UCSD-AML1 (cell line): ENCODE measurements at regions not wholly inside any gene's neighbourhood (a gene's known extent, or its start where the extent isn't known, plus 50 kb on each side); places are given as distances from the start of the nearest gene placed in this dataset.
"Not testable (repeated sequence)": the region's sequence is repeated elsewhere in the genome, so short reads cannot be mapped to it uniquely, and the experiment has no call there.

ENCODE experiments used
- DNase-seq: peaks from one replicate; lab custom pipeline; 2025; ENCODE audit not compliant: unreplicated experiment; lab: John Stamatoyannopoulos, UW

DNA sequence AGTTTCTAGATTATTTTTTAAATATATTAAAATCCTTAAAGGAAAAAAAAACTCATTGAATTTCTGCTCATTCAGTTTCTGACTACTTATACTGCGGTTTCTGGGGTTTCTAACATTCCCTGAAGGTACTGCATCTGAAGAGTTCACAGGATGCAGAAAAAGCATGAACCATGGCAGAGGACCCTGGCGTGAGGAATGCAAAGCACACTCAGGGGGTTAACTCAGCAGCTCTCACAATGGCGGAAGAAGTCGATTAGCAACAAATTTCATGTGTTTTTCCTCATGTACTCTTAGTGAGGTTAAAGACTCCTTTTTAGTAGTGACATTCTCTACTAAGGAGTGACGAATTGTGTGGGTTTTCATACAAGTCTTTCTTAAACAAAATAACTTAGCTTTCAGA, 975.6 kb downstream of the NCAM2 start:
- DNase-seq, result no peak

DNA sequence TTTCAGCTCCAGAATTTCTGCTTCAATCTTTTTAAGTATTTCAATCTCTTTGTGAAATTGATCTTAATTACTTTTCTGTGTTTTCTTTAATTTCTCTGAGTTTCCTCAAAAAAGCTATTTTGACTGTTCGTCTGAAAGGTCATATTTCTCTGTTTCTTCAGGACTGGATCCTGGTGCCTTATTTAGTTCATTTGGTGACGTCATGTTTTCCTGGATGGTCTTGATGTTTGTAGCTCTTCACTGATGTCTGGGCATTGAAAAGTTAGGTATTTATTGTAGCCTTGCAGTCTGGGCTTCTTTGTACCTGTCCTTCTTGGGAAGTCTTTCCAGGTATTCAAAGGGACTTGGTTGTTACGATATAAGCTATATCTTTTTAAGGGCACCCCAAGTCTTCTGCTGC, 998.7 kb downstream of the NCAM2 start:
- no peak for DNase-seq

DNA sequence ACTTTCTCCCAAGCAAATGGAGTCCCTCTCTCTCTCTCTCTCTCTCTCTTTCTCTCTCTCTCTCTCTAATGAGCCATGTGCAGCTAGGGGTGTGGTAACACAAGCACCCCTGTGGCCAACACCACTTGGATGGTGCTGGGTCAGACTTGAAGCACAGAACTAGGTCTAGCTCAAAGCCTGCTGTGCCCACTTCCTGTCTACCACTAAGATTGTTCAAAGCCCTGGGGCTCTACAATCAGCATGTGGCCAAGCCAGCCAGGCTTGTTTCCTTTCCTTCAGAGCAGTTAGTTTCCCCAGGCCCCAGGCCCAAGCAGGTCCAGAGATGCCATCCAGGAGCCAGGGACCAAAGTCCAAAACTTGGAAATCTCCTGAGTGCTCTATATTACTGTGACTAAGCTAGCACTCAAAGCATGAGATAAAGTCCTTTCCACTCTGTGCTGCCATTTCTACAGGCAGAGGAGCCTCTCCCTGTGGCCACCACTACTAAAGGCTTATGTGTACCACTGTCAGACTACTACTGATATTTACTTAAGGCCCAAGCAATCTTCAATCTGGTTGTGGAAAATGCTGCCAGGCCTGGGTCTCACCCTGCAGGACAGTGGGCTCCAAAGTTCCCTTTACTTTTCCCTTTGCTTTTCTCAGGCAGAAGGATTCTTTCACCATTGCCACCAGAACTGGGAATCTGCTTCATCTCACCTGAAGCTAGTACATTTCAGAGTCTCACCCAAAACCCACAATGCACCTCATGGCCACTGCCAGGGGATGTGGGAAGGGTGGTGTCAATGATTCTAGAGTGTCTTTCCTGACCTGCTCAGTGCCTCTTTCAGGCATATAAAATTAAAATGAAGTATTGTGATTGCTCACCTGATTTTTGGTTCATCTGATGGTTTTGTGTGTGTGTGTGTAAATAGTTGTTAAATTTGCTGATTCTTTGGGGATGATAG, 999.5 kb downstream of the NCAM2 start:
- DNase-seq, result no peak

DNA sequence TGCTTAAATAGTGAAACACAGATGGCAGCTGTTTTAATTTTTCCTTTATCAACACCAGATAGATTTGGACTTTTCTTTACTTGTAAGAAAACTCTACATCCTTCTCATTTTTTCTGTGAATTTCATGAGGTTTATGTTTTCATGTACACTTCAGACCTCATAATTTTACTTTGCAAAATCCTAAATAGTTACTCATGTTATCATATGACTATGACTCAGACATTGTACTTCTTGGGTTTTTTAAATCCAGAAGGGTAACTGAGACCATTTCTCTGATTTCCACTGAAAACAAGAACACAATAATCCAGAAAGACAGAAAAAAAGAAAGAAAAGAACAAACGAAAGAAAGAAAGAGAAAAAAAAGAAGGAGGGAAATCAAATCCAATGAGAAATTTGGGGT, 1021.6 kb downstream of the NCAM2 start:
- no peak for DNase-seq

DNA sequence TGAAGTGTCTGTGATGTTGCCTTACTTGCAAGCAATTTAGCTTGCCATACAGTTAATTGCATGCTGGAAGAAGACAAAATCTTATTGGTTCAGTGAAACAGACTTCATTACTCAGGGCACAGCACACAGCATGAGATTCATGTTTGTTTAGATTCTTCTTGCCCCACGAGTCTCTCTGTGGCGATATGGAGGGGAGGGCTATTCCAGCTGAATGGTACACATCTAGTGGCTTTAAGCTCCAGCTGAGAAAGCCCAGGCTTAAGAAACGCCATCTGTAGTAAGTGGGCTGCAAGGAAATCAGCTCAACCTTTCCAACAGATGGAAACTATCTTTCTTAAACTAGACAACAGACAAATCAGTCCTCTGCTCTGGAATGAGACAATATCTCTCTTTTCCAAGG, 1022.0 kb downstream of the NCAM2 start:
- DNase-seq, result no peak

DNA sequence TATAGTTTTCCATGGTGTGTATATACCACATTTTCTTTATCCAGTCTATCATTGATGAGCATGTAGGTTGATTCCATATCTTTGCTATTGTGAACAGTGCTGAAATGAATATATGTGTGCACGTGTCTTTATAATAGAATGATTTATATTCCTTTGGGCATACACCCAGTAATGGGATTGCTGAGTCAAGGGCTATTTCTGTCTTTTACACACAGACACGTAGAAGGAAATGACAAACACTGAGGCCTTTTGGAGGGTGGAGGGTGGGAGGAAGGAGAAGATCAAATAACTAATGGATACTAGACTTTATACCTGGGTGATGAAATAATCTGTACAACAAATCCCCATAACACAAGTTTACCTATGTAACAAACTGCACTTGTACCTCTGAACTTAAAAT, 1025.7 kb downstream of the NCAM2 start:
- not testable (repeated sequence) for DNase-seq

DNA sequence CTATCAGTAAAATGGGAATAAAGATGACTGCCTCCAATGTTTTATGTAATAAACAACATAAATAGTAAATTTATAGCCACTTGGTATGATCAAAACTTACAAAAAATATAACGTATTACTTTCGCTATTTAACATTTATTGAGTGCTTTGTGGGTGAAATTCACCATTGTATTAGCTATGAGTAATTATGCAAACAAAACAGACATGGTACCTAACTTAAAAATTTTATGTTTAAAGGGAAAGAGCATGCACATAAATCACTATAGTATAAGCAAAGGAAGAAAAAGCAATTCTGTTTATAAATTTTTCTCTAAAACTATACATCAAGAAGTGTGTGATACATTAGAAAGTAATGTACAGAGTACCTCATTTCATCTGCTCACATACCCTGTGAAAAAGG, 1046.2 kb downstream of the NCAM2 start:
- no peak for DNase-seq

DNA sequence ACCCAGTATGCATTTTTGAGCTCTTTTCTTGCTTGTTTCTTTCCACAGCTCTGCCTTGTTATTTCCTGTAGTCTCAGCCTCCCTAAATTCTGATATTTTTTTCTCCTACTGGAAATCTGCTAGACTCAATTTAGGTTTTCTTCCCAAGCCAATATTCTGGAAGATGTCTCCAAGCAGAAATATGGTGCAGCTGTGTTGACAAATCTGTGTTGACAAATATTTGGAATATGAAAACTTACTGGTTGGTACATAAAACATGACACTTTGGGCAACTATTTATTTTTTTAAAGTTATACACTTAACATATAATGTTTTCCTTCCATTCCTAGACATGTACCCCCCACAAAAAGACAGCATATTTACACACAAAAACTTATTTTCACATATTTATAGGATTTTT, 1048.4 kb downstream of the NCAM2 start:
- no peak for DNase-seq

DNA sequence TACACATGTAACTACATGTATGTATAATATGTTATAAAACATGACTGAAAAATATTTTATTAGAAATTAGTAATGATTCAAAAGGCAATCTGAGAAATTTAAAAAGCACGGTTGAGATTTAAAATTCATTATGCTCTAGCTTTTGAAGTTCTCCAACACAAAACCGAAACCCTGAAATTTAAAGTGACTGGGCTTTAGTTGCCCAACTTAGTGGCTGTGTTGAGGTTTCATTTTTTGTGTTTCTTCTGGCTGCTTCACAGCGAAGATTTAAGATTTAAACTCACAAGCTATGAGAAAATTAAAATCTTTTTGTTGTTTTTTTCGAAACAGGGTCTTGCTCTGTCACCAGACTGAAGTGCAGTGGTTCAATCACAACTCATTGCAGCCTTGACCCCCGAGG, 1058.7 kb downstream of the NCAM2 start:
- no peak for DNase-seq

DNA sequence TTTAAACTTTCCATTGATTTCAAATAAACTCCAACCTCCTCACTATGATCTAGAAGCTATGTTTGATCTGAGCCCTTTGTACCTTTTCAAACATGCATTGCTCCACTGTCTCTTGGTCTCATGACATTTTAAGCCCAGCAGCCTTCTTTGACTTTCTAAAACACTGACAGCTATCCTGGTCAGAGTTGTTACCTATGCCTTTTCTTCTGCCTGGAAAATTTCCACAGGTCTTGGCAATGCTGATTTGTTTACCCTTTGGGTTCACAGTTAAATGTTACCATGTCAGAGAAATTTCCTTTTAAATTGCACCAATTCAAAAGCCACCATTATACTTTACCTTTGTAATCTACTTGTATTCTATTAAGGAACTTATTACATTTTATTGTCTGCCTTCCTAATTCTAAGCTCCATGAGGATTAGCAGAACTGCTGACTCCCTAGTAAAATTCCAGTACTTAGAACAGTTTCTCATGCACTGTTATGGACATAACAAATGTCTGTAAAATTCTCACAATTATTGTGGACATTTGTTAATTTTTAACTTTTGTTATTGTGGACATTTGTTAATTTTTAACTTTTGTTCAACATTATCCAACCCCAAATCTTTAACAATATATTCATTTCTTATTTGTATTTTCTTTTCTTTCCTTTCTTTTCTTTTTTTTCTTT, 1064.4 kb downstream of the NCAM2 start:
- no peak for DNase-seq

DNA sequence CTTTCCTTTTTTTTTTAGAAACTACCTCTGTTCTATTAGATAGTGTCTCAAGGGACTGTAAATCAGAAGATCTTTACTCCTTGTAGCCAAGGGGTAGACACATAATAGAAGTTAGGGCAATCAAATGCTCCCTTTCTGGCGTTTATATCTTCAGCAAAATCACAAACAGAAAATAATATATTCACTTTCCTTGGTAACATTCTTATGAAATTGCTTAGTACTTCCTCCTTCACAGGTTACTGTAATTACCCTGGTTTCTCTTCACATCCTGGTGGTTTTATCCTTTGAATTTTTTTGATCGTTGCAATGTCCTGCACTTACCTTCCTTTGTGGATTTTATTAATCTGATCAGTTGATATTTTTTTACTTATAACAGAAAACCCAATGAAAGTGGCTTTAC, 1064.9 kb downstream of the NCAM2 start:
- no peak for DNase-seq

DNA sequence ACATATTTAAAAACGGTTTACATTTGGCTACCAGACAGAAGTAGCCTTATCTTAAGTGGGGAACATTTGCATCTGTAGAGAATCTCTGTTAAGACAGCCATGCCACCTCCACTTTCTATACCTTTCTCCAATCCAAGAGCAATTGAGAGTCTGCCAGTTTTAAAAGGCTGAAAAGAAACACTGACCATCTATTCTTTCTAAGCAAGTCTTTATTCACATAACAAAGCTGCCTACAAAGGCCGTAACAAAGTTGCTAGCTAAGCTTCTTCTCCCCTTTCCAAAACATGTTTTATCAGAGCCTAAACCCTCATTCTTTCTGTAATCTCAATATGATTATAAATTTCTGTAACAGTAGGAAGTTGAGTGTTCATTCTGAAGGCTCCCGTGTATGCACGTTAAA, 1078.3 kb downstream of the NCAM2 start:
- no peak for DNase-seq

DNA sequence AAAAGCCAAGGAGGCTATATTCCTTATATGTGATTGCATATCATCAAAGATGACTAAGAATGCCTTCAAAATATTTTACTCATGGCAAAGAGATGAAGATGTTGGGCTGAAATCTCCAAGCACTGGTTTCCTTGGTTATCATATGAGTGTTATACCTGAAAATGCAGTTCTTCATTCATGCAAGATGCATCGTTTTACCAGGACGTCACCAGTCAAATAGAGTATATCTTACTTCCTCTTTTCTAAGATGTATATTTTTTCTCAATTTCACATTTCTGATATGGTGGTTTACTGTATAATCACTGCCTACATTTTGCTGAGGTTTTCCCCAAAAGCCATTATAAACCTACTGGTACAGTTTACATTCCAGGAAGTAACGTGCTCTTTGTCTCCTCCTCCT, 1085.7 kb downstream of the NCAM2 start:
- DNase-seq, result no peak

DNA sequence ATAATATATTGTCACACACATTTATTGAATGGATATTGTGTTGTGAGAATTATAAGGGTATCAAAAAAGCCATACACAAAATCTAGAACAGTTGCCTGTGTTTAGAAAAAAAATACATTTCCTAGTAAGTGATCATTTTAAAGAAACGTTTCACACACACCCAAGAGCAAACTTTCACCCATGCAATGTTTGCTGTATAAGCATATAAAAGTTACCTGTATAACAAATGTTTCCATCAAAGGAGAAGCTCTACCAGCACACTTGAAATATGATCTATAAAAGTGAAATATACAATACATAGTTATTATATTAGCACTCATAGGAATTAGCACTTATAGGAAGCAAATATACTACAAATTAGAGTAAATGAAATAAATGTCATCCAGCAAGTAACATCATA, 1098.1 kb downstream of the NCAM2 start:
- no peak for DNase-seq

DNA sequence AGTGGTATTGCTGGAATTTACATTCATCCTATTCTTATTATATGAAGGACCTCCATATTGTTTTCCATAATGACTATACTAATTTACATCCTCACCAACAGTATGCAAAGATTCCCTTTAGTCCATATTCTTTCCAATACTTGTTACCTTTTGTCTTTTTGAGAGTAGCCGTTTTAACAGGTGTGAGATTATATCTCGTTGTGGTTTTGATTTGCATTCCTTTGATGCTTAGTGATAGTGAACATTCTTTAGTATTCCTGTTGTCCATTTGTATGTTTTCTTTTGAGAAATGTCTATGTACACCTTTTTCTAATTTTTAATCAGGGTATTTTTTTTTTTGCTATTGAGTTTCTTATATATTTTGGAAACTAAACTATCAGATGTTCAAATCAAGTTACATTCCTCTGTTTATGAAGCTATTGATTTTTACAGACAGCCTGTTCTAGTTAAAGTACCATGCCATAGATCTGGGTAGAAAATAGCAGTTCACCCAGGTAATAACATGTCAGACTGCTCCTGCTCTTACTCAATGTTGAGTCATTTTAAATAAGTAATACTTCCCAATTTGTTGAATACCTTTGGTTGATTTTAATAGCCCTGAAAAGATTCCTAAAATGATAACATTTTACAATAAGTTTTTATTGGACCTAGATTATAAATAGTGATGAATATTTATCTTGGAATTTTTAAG, 1108.7 kb downstream of the NCAM2 start:
- DNase-seq, result no peak

DNA sequence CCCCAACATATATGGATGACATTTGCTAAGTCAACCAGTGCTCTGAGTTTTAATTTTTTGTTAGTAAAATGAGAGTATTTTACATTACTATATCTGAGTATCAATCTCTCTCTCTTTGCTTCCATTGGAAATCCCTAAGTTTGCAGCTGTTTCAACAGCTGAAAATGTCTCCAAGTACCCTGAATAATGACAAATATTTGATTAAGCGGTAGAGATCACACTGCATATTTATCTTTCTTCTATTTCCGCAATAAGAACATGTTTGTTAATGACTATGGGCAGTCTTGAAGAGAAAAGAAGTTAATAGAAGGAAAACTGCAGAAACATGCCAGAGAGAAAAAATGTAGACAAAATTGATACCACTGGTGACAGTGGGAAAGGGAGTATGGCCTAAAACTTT, 1117.5 kb downstream of the NCAM2 start:
- no peak for DNase-seq

DNA sequence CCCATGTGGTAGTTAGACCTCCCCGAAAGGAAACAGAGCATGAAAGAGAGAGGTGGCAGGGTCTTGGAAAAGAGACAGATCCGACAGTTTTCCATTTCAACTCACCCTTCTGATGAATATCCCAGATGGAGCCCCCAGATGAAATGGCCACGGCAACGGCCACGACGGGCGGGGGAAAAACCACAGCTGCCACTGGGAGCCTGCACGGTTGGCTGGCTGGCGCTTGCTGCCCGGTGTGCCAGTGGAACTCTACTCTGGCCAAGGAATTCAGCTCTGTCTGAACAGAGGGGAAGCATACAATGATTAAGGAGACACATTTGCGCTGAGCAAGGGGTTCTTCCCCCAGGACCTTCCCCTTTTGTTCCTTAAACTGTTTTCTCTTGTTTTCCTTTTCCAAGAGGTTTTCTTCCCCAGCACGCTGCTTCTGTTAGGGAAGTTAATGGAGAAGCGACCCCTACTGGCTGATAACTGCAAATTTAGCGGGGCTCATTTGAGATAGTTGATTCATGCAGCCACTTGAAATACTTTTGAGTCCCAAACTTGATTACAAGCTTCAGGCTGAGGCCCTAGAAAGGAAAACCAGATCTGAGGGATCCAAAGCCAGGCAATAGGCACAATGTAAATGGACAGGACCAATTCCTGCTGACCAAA, 1122.5 kb downstream of the NCAM2 start:
- no peak for DNase-seq

DNA sequence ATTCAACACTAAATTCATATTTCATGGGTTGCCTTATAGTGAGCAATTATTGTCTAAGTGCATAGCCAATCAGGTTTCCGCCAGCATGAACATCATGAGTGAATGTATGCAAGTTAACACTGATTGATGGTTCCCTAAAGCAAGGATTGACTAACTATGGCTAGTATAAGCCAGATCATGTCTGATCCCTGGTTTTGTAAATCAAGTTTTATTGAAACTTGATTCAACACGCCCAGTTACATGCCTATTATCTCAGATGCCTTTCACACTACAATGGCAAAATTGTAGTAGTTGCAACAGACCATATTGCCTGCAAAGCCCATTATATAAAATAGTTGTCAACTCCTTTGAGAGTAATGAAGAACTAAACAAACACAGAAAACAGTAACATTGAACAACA, 1127.4 kb downstream of the NCAM2 start:
- DNase-seq, result no peak

DNA sequence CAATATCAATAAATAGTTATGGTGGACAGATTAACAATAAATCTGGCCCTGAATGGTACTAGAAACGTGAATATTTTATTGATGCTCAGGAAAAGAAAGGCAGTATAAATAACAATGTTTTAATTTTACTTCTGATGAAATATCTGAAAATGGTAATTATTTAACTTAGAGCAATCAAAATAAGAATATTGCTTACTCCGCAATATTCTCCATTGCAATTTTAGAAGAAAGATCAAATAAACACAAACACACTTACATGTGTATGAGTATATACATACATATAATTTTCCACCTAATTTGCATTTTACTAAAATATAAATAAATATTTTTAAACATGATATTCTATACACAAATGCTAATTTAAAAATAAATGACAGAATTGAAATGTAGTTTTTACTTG, 1130.5 kb downstream of the NCAM2 start:
- no peak for DNase-seq

DNA sequence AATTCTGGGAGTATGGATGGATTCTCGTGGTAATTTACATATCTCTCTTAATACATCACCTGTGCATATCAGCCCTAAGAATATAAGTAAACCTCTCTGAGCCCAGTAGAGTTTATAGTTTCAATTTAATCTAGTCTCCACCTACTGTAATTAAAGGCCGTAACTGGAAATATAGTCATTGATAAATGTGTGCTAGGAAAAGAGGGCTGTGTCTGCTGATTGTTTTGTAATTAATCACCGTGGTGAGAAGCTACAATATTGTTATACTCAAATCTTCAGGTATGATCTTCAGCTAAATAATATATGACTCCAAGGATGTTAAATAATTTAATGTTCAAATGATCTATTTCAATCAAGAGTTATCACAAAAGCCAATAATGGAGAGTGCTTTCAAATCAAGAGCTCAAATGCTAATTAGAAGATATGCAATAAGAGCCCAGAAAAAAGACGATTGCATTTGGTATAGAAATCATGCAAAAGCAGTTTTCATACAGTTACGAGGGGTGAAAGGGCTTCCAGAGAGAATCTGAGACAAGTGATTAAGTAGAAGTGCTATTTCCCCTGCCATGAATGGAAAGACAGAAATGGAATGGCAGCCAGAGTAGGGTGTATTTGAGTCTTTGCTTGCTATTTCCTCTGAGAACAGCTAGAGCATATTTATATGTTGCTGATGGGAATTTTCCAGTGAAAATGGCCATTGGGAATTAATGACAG, 1134.3 kb downstream of the NCAM2 start:
- DNase-seq, result no peak

DNA sequence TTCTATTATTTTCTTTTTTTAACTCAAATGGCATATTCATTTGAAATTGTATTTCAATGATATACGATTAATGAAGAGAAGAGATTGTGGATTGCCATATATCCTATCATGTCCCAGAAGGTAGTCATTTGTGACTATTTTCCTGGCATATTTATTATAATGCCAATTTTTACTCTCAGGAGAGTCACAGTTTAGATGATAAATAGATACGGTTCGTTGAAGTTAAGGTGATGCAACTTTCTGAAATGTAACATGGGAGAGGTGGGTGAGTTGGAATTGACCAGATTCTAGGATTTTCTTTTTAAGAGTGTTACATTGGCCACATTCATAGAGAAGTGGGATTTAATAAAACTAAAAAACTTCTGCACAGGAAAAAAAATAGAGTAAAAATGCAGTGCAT, 1138.5 kb downstream of the NCAM2 start:
- DNase-seq, result no peak
